OCI-M2 (cell line): ENCODE measurements at regions not wholly inside any gene's neighbourhood (a gene's known extent, or its start where the extent isn't known, plus 50 kb on each side); places are given as distances from the start of the nearest gene placed in this dataset.
"Not testable (repeated sequence)": the region's sequence is repeated elsewhere in the genome, so short reads cannot be mapped to it uniquely, and the experiment has no call there.

ENCODE experiments used
- DNase-seq: peaks from one replicate; lab custom pipeline; 2025; ENCODE audit not compliant: unreplicated experiment; lab: John Stamatoyannopoulos, UW

DNA sequence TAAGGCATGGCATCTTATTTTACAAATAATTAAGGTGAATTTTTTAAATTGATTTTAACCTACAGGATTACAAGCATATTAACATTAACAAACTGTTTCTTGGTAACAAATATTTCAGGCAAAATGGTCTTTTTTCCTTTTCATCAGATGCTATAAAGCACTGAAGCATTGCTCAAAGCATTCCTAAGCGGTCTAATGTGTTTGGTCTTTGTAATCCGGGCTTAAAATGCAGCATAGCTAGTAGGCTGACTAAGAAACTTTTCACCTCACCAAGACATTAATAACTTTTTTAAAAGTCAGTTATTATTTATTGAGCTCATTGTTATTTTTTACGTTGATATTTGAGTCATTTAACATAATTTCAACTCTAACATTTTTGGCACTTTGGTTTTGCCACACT lies 538.8 kb upstream of the SLC39A10 start:
- no peak for DNase-seq

DNA sequence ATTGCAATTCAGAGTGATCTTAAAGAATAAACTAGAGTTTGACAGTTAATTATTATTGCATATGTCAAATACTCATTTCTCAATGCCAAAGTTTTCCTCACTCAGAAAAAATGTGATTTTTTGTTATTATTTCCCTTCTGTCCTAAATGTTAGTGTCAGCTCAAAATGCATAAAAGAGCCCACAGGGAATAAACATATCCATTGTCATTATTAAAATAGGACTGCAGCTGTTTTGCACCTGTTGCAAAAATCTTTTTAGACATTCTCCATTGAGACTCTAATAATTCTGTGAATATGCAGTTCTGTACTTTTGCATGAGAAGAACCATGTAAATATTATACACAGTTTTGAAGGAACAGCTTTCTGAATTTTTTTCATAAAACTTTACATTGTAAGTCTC lies 540.0 kb upstream of the SLC39A10 start:
- no peak for DNase-seq

GRCh38 chr2:195115738-195116137 lies 541.3 kb upstream of the SLC39A10 start:
- DNase-seq: no peak

- DNase-seq: no peak
Measured at GRCh38 chr2:195108182-195108581, 548.8 kb upstream of the SLC39A10 start.

DNA sequence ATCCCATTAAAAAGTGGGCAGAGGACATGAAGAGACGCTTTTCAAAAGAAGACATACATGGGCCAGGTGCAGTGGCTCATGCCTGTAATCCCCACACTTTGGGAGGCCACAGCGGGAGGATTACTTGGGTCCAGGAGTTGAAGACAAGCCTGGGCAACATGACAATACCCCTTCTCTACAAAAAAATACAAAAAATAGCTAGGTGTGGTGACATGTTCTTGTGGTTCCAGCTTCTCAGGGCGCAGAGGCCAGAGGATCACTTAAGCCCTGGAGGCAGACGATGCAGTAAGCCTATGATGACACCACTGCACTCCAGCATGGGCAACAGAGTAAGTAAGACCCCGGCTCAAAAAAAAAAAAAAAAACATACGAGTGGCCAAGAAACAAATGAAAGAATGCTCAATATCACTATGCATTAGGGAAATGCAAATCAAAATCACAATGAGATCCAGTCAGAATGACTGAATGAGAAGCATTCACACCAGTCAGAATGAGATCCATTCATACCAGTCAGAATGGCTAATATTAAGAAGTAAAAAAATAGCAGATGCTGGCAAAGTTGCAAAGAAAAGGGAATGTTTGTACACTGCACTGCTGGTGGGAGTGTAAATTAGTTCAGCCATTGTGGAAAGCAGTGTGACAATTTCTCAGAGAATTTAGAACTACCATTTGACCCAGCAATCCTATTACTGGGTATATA lies 550.2 kb upstream of the SLC39A10 start:
- no peak for DNase-seq

- DNase-seq: no peak
Measured at GRCh38 chr2:195105581-195105980, 551.4 kb upstream of the SLC39A10 start.

DNA sequence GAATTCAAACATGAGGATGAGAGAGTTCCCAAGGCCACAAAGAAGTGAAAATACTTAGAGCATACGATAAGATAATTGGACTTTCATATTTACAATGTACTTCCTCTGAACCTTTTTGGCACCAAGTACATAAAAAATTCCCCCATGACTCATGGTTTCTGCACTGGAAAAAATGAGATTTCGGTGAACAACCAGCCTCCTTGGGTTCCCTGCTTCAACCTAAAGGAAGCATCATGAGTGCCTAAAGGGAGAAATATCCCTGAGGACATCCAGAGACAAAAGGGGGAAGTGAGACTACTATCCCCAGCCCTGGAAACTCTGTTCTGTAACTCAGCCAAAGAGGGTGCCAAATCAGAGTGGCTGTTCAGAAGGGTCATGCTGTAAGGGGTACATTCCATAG lies 562.7 kb upstream of the SLC39A10 start:
- no peak for DNase-seq

- no peak for DNase-seq
Measured at GRCh38 chr2:195092341-195092740, 564.7 kb upstream of the SLC39A10 start.

- DNase-seq: not testable (repeated sequence)
Measured at GRCh38 chr2:195072806-195073205, 584.2 kb upstream of the SLC39A10 start.

- DNase-seq: no peak
Measured at GRCh38 chr2:195057001-195057400, 600.0 kb upstream of the SLC39A10 start.

- no peak for DNase-seq
Measured at GRCh38 chr2:195055996-195056395, 601.0 kb upstream of the SLC39A10 start.

DNA sequence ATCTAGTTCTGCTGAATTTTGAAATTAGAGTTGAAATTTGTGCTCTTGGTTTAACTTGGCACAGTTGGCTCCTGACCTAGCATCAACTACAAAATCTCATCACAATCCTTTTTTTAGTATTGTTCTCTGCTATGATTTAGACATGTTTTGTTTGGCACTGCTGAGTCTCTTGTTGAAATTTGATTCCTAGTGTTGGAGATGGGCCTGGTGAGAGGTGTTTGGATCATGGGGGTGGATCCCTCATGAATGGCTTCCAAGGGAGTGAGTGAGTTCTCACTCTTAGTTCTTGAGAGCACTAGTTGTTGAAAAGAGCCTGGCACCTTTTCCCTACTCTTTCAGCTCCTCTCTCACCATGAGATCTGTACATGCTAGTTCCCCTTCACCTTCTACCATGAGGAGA lies 605.6 kb upstream of the SLC39A10 start:
- DNase-seq: no peak

- no peak for DNase-seq
Measured at GRCh38 chr2:195049372-195050031, 607.5 kb upstream of the SLC39A10 start.

DNA sequence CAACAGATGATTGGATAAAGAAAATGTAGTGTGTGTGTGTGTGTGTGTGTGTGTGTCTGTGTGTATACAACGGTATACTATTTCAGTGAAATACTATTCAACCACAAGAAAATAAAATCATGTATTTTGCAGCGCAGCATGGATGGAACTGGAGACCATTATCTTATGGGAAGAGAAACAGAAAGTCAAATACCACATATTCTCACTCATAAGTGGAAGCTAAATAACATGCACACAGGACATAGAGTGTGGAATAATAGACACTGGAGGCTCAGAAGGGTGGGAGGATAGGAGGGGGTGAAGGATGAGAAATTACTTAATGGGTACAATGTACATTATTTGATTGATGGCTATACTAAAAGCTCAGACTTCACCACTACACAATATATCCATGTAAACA lies 609.1 kb upstream of the SLC39A10 start:
- no peak for DNase-seq

DNA sequence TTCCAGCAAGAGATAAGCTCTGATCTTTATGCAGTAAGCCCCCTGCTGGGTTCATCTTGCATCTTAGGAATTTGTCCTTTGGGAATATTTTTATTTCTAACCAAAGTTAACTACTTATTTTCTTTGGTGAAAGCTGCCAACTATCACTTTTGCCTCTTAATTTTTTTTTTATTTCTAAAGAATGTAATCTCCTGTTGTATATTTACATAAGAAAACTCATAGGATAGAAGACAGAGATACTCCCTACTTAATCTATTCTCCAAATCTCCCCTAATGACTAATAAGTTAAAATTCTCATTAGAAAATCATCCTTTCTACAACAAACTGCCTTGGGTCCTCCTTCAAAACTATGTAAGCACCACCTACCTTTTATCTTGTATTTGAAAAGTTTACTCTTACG lies 612.2 kb upstream of the SLC39A10 start:
- no peak for DNase-seq

DNA sequence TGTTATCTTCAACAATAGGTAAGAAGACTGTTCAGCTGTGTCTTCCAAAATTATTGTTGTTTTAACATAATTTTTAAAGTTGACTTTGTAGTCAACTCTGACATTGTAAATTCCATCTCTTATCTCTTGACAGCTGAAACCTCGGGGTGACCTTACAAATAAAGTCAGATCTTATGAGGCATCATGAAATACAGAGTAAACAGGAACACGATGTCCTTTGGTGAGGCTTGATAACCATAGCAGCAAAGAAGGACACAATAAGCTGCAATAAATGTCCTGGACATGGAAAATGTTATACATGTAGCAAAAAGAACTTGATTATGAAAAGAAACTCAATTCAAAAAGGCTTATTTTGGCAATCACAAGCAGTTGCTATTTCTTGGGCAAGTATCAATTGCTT lies 618.9 kb upstream of the SLC39A10 start:
- DNase-seq: no peak

DNA sequence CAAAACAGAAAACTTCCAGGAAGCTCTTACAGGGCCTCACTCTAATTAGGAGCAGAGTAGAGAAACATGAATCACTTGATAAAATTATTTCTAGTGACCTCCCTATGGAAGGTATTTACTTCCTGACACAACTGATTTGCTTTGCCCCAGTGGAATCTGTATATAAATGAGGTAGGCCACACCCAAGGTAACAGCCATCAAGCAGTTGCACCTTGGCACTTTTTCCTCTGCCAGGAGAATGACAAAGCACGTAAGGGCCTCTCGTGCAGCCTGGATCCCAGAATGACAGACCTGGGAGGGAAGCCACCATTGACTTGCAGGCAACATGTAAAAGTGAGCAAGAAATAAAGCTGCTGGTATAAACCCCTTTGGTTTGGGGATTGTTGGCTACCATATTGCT lies 620.0 kb upstream of the SLC39A10 start:
- no peak for DNase-seq

- no peak for DNase-seq
Measured at GRCh38 chr2:195031411-195031810, 625.6 kb upstream of the SLC39A10 start.

GRCh38 chr2:195029804-195030654 lies 627.0 kb upstream of the SLC39A10 start:
- DNase-seq: no peak

GRCh38 chr2:195027947-195028346 lies 629.1 kb upstream of the SLC39A10 start:
- no peak for DNase-seq

DNA sequence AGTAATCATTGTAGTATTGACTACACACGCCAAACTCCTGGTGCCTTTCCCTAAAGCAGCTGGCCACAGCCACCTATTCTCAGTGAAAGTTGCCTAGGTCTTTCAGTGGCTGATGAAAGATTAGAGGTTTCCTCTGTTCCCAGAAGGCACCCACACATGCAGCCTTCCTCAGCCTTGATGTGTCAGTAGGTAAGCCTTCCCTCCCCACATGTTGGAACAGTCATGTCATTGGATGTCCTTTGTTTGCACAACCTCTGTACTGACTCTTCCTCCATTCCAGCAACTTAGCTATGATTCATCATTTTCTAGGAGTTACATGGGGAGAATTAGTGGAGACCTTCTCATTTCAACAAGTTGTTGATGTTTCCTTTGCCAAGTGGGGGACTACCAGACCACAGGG lies 630.8 kb upstream of the SLC39A10 start:
- no peak for DNase-seq

GRCh38 chr2:195022508-195022830 lies 634.6 kb upstream of the SLC39A10 start:
- DNase-seq: no peak
